A204.1 (cell line): ENCODE measurements at regions not wholly inside any gene's neighbourhood (a gene's known extent, or its start where the extent isn't known, plus 50 kb on each side); places are given as distances from the start of the nearest gene placed in this dataset.

Experiments used
- FAIRE-seq: peaks from 2 replicates; lab custom pipeline; 2012; peaks lifted over from hg19 to GRCh38; lab: Jason Lieb, UNC

DNA sequence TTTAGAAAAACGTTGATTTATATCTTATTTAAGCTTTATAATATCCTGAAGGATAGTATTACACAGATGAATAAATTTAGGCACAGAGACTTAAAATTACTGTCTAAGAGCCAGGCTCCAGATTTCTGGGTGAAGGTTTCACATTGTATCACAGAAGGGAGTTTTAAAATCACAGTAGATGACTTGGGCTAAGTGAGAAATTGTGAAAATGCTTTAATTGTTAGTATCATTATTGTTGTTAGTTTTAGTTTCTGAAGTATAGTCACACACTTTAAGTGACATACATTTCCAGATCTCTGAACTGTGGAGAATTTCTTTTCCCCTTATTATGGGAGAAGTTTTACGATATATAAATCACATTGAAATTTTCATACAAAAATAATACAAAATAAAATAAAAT is 83.5 kb downstream of the NDUFS5 start:
- peak; percentile 56 for FAIRE-seq

DNA sequence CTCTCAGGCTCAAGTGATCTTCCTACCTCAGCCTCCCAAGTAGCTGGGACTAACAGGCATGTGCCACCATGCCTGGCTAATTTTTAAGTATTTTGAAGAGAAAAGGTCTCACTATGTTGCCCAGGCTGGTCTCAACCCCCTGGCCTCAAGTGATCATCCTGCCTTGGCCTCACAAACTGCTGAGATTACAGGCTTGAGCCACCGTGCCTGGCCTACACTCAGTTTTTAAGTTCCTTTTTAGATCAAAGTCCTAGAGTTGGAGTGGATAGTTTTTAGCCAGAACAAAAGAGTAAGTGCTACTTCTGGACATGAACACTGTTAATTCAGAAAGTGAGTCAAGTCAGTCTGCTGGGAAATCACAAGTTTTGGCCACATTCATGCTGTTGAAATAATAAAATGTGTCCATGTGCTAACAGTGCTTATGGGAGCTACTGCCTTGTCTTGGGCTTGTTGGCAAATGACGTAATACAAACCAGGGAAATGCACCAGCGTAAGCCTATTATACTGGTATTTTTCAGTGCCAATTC is 84.2 kb downstream of the NDUFS5 start:
- no peak for FAIRE-seq

- FAIRE-seq: no peak
Observed at GRCh38 chr1:39110882-39111281, 84.7 kb downstream of the NDUFS5 start.

DNA sequence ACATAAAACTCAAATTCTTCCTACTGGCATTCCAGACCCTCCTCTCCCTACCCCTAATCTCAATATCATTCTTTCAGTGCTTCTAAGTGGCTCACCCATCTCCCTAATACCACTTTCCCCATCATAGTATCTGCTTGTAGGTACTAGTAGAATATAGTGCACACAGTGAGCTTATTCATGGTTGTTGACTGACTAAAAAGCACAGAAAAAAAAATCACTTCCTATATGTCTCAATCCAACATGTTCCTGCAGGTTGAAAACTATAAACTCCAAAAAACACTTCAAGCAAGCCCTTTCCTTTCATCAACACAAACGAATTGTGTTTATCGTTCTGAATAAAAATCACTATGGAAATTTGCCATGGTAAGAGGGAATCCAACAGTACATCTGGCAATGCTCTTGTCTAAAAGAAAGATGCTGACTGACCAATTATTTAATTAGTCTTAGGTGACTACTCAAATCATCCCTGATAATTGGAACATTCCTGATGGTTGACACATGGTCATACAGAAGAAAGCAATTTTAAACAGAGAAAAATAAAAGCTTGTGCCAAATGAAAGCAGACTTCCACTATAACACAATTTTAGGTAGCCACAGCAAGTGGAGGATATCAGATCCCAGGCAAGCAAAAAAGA is 87.1 kb downstream of the NDUFS5 start:
- no peak for FAIRE-seq

DNA sequence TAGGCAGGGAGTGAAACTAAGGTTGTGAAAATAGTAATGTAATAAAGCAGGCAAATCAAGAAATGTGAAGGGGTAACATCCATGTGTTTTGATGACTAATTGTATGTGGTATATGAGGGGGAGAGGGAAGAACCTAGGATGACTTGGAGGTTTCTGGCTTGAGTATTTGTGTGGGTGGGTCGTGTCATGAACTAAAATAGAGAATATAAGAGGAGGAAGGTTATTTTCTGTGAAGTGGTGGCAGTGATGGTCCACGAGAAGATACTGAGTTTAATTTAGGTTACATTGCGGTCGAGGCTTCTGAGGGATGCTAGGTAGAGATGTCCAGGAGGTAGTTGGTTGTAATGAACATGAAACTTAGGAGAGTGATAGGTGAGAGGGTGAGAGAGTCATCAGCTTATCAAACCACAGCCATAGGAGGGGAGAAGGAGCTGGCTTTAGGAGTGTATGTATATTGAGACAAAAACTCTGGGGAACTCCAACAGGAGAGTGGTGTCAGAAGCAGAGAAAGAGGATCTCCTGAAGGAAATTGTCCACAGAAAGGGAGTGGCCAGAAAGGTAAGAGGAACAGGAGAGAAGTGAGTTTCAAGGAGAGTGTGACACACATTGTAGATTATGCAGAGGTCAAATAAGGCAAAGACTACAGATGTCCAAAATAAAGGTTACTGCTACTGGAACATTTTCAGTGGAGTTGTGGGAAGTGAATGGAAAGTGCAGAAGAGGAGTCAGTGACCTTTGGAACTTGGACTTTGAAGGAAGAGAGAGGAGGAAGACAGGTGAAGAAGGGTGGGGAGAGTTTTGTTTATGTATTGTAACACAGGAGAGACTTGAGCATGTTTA is 89.0 kb upstream of the MACF1 start:
- no peak for FAIRE-seq

DNA sequence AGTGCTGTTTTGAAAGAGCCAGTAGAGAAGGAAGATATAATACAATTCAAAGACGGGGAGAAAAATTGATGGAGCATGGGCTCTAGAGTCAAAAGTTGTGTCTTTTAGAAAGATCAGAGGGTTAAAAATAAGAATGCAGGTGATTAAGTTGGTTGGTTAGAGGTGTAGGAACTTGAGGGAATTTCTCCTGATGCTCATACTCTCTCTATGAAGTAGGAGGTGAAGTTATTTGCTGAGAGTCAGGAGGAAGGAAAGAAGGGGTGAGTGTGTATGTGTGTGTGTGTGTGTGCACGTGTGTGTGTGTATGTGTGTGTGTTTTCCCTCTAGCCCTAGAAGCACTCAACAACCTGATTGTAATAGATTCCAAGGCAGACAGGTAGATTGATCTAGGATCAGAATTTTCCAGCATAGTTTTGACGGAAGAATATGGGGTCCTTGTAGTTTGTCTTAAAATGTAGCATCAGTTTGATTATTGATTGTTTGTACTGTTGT is 88.3 kb upstream of the MACF1 start:
- no peak for FAIRE-seq

DNA sequence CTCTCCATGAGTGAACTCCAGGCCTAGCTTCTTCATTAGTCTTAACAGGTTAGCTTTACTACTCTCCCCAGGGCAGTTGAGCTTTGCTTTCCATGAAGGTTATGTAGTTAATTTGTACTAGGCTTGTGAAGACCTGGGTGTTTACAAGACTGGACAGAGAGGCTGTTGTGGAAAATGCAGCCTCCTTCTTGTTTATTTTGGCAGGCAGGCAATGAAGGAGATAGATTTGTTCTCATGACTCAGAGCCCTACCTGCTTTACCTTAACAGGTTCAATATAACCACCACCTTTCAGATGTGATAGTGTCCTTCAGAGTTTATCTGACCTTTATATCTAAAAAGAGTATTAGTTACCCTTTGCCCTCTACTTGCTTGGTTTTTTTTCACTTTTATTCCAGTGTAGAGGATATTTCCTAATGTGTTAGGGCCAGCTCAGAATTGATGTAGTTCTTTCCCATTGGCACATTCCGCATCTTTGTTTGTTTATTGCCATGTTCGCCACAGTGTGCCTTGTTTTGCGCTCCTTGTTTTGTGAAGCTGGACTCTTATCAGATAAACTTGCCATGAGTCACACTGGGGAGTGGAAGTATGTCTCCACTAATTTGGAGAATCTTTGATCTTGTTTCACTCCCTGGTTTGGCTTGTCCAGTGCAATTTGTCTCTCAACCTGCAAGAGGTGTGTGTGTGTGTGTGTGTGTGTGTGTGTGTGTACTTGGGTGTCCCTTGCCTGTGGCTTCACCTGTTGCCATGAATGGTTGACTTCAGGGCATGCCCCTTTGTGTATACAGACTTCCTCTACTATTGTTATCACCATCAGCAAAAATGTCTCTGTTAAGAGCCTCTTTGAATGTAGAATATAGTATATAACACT is 87.4 kb upstream of the MACF1 start:
- FAIRE-seq: no peak

- no peak for FAIRE-seq
Observed at GRCh38 chr1:39117899-39118450, 86.5 kb upstream of the MACF1 start.

- FAIRE-seq: no peak
Observed at GRCh38 chr1:39122056-39122455, 82.4 kb upstream of the MACF1 start.

- FAIRE-seq: no peak
Observed at GRCh38 chr1:39124282-39124681, 80.2 kb upstream of the MACF1 start.

GRCh38 chr1:39127513-39127912 is 77.0 kb upstream of the MACF1 start:
- FAIRE-seq: no peak

GRCh38 chr1:39128126-39128525 is 76.4 kb upstream of the MACF1 start:
- no peak for FAIRE-seq

DNA sequence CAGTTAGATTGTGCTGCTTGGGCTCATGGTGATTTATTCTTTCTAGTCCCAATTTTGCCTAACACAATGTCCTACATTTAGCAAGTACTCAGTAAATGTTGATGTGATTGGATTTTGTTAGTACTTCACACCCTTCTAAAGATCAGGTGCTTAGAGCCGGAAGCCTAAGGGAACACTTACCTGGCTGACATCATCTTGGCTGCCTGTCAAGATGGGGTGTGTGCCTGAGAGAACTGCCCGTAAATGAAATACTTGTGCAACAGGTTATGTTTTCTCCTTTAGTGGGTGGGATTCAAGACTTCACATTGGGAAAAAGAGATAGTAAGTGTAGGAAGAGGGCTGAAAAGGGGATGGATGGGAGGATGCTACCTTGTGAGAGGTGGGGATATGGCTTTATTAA is 75.5 kb upstream of the MACF1 start:
- FAIRE-seq: no peak

GRCh38 chr1:39129514-39129913 is 75.0 kb upstream of the MACF1 start:
- no peak for FAIRE-seq

GRCh38 chr1:39130325-39130724 is 74.2 kb upstream of the MACF1 start:
- no peak for FAIRE-seq

- FAIRE-seq: no peak
Observed at GRCh38 chr1:39131940-39132339, 72.6 kb upstream of the MACF1 start.

DNA sequence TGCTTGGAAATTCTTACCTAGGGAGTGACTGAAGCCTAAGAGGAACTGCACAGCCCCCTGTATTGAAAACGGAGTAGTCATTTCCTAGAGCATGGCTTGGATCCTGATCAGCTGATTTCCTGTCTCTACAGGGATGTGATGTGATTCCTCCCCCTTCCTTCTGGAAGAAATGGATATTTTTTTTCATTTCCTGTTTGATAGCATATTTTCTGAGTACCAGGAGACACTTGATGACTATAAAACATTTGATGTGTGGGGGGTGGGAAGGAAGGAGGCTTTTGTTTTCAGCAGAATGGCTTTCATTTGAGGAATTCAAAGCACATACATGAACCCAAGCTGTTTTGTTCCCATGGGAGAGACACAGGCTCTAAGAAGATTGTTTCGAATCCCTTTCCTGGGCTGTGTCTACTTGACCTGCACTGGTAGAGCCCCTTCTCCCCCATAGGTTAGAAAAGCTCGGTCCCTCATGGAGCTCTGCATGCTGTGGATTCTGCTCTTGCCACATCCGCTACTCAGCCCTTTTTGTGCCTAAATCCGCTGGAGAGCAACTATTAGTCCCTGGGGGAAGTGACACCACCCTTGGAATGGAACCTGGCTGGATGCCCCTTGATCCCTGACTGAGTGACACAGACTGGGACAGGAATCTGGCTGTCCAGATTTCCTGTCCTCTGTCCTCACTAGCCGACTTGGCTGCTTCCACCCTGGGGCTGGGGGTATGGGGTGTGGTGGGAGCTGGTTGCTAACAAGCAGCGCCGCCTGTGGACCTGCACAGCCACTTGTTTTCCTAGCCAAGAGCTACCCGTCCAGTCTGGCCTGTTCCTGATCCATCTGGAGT is 71.8 kb upstream of the MACF1 start:
- no peak for FAIRE-seq

GRCh38 chr1:39133340-39133684 is 71.2 kb upstream of the MACF1 start:
- FAIRE-seq: no peak

- FAIRE-seq: no peak
Observed at GRCh38 chr1:39134768-39135333, 69.6 kb upstream of the MACF1 start.

- FAIRE-seq: peak; percentile 95
Observed at GRCh38 chr1:39136638-39137037, 67.9 kb upstream of the MACF1 start.

GRCh38 chr1:39139723-39140360 is 64.7 kb upstream of the MACF1 start:
- no peak for FAIRE-seq
